ENCODE measurements at regions not wholly inside any gene's neighbourhood (a gene's known extent, or its start where the extent isn't known, plus 50 kb on each side); places are given as distances from the start of the nearest gene placed in this dataset.
A peak's percentile ranks its signal among the peaks of the same experiment; 100 is the strongest.

GRCh38 chr21:28826569-28826968, 166.1 kb downstream of the LTN1 start:
- no peak for DNase-seq (ENCODE audit: low spot score)

- DNase-seq (ENCODE audit: low spot score) = no peak
Observed at GRCh38 chr21:28826021-28826420, 166.7 kb downstream of the LTN1 start.

GRCh38 chr21:28823429-28823828, 169.2 kb downstream of the LTN1 start:
- DNase-seq (ENCODE audit: low spot score) = no peak

- no peak for DNase-seq (ENCODE audit: low spot score)
Observed at GRCh38 chr21:28822486-28823335, 170.0 kb downstream of the LTN1 start.

- DNase-seq (ENCODE audit: low spot score) = no peak
Observed at GRCh38 chr21:28822123-28822399, 170.6 kb downstream of the LTN1 start.

- DNase-seq (ENCODE audit: low spot score) = no peak
Observed at GRCh38 chr21:28821276-28822122, 171.2 kb downstream of the LTN1 start.

GRCh38 chr21:28818663-28819278, 173.9 kb downstream of the LTN1 start:
- no peak for DNase-seq (ENCODE audit: low spot score)

GRCh38 chr21:28817871-28818270, 174.8 kb downstream of the LTN1 start:
- DNase-seq (ENCODE audit: low spot score) = no peak

- no peak for DNase-seq (ENCODE audit: low spot score)
Observed at GRCh38 chr21:28811860-28812259, 180.8 kb downstream of the LTN1 start.

GRCh38 chr21:28810826-28811524, 181.7 kb downstream of the LTN1 start:
- no peak for DNase-seq (ENCODE audit: low spot score)

- no peak for DNase-seq (ENCODE audit: low spot score)
Observed at GRCh38 chr21:28805885-28806284, 186.8 kb downstream of the LTN1 start.

- DNase-seq (ENCODE audit: low spot score) = no peak
Observed at GRCh38 chr21:28804089-28804670, 188.5 kb downstream of the LTN1 start.

GRCh38 chr21:28801906-28802305, 190.8 kb downstream of the LTN1 start:
- no peak for DNase-seq (ENCODE audit: low spot score)

- DNase-seq (ENCODE audit: low spot score) = no peak
Observed at GRCh38 chr21:28799926-28800325, 192.8 kb downstream of the LTN1 start.

GRCh38 chr21:28798798-28799197, 193.9 kb downstream of the LTN1 start:
- DNase-seq (ENCODE audit: low spot score) = no peak

GRCh38 chr21:28795251-28795650, 197.4 kb downstream of the LTN1 start:
- no peak for DNase-seq (ENCODE audit: low spot score)

GRCh38 chr21:28794371-28794851, 198.3 kb downstream of the LTN1 start:
- DNase-seq (ENCODE audit: low spot score) = no peak

- DNase-seq (ENCODE audit: low spot score) = peak; percentile 9
Observed at GRCh38 chr21:28793043-28793442, 199.6 kb downstream of the LTN1 start.

GRCh38 chr21:28791595-28792282, 200.9 kb downstream of the LTN1 start:
- no peak for DNase-seq (ENCODE audit: low spot score)

- DNase-seq (ENCODE audit: low spot score) = no peak
Observed at GRCh38 chr21:28790335-28790734, 202.3 kb downstream of the LTN1 start.

GRCh38 chr21:28789523-28789922, 203.2 kb downstream of the LTN1 start:
- no peak for DNase-seq (ENCODE audit: low spot score)
